Effector CD4-positive, alpha-beta T cell (primary cell): ENCODE measurements at regions not wholly inside any gene's neighbourhood (a gene's known extent, or its start where the extent isn't known, plus 50 kb on each side); places are given as distances from the start of the nearest gene placed in this dataset.

Source experiments
- DNase-seq: peaks from one replicate; pipeline ENCODE4 v3.0.0-alpha.2; 2020

DNA sequence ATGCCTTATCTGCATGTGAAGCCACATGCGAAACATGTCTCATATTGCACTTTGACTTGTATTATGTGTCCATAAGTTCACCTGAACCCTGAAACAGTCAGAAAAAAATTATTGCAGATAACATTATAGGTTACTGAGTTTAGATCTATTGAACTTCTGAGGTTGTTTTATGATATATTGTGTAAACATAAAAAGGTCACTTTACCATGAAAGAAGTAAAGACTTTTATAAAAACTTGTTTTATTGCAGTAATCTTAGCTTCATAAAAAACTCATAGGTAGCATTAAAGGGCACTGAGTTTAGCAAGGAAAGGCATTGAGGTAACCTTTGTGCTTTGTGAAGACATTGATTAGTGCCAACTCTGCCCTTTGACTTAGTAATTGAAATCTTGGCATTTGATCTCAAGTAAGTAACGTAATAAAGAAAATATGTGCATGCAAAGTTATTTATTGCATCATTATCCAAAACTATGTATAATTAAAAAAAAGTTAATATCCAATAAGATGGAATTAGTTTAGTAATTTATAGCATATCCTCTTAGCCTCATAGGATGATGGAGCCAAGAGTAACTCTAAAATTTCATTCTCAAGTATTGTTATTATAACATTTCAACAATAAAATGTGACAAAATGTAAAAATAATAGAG lies 313.3 kb upstream of the ATP2B1 start:
- no peak for DNase-seq

DNA sequence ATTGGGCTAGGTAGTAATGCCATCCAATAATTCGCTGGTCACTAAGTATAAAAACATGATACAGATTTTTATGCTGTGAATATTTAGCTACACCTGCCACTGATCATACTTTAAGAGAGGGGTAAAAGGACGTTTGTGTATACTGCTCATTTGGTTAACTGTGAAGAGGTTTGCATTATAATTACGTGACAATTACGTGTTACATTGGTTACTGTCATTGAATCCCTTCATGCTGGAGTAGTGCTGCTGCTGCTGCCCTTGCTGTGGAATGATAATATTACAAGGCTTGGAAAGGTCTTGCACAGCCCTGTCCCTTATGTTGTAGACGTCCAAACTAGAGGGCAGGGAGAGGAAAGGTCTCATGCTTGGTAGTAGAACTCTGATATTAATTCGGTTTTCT lies 312.2 kb upstream of the ATP2B1 start:
- DNase-seq, result no peak

DNA sequence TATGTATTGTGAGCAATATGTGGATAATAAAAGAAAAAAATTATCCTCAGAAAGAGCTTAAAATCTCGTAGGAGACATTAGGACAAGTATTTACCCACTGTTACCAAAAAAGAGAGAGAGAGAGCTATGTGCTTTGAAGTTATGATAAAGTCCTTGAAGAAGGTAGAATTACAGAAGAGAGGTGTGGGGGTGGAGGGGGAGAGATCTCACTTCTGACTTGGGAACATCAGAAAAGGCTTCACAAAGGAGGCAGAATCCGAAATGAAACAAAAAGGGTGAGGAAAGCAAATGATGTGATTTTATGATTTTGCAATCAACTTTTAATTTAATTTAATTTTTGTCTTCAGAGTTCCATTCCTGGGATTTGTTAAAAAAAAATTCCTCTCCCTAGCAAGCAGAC lies 311.8 kb upstream of the ATP2B1 start:
- DNase-seq, result no peak

DNA sequence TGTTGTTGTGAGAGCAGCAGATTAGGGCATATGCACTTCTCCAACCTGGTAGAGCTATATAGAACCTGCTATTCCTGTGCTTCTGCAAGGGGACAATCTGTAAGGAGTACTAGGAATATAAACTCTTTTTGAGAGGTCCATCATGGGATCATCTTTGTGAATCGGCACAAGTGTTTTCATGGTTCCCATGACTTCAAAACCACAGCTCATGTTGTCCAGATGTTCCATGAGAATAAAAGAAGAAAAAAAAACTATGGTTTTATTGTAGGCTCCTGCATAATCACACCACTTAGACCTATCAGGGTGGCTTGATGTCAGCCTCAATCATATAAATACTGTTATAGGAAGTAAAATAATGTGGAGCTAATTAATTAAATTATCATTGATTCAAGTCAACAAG lies 311.4 kb upstream of the ATP2B1 start:
- DNase-seq, result no peak

DNA sequence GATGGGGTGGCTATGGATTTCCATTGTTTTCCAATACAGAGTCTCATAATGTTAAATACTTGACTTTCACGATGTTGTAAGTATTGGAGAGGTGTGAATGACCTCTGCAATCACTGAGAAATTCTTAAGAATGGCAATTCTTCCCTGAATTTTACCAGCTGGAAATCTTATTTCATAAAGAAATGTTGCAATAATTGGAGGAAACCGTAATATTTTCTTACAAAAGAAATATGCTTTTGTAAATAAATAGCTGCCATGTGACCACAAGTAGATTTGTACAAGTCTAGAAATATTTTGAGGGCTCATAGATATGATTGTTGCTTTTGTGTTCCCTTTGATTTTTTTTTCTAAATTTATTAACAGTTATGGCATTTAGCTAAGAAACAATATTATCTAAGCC lies 308.7 kb upstream of the ATP2B1 start:
- no peak for DNase-seq

DNA sequence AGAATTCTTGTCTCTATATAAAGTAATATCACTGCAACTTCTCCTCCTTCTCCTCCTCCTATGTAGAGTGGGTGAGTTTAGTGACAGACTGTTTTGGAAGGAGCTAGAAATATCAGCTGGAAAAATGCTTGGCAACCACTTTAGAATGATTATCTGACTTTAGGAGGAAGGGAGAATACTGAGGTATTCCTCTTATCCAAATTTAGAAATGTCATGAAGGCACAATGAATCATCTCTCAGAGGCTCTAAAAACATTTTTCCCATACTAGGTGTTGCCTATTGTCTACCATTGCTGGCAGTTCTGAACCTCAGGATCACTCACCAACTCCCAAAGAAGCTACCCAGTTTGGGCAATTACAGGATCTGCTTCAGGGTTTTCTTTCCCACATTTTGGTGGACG lies 306.6 kb upstream of the ATP2B1 start:
- DNase-seq, result no peak

DNA sequence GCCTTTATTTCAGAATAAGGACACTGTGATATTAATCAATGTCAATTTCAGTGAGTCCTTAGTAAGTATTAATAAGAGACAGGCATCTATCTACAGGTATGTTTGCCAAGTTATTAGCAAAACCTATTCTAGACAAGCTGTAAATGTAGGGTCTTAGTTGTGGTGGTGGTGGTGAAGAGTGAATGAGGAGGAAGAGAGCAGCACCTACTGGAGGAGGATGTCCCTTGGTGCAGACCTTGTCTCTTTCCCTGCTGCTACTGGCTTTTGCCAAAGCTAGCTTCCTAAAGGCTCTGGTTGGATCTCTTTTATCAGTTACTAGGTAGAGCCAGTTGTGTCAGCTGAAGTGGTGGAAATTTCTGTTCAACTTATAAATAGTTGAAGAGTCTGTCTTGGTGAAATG lies 304.8 kb upstream of the ATP2B1 start:
- DNase-seq, result no peak

DNA sequence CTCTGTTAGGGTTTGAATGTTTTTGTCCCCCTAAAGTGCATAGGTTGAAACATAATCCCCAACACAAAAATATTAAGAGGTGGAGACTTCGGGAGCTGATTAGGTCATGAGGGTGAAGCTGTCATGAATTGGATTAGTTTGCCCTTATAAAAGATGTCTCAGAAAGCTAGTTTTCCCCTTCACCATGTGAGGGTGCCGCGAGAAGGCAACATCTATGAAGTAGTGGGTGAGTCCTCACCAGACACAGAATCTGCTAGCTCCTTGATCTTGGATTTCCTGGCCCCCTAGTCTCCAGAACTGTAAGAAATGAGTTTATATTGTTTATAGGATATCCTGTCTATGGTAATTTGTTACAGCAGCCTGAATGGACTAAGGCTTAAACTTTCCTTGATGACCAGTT lies 301.5 kb upstream of the ATP2B1 start:
- DNase-seq, result no peak

DNA sequence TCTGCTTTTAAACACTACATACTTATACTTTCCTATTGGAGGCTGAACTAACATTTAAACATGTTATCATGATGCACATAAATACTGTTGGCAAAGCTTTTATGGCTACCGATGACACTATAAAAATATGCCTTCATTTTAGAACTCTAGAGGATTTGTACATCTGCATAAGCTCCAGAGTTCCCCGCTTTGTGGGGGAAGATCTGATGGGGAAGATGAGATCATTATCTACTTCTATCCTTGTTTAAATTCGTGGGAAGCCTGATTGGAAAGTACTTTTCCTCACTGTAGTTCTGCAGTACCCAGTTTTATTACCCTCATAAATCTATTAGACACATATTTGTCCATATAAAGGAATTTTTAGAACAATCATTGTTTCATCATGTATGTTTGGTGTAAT lies 299.6 kb upstream of the ATP2B1 start:
- DNase-seq, result no peak

DNA sequence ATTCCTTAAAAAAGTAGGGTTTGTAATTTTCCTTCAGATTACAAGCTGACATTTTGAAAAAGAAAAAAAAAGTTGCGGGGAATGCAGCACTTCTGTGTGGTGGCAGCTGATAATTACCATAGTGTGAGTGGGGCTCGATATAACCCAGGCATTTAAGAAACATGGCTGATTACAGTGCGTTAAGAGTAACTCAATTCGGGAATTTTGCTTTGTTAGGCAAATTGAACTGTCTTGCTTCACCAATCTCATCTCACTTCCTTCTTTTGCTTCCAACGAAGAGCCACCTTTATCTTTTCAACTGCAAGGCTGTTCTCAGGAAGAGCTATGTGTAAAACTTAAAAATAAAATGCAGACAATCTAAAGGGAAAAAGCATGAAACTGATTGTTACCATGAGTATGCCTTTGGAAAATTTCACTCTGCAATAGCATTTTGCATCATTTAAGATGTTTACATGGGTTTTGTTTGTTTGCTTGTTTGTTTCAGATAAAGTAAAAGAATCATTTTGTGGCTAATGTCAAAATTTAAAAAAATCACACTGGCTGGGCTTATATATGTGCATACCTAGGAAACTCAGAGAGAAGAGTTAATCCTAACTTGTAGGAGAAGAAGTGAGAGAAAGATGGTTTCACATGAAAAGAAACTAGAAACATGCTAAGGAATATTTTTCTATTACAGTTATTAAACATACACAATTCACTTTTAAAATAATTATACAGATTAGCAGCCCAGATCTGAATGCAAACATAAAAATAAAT lies 295.9 kb upstream of the ATP2B1 start:
- DNase-seq, result no peak

DNA sequence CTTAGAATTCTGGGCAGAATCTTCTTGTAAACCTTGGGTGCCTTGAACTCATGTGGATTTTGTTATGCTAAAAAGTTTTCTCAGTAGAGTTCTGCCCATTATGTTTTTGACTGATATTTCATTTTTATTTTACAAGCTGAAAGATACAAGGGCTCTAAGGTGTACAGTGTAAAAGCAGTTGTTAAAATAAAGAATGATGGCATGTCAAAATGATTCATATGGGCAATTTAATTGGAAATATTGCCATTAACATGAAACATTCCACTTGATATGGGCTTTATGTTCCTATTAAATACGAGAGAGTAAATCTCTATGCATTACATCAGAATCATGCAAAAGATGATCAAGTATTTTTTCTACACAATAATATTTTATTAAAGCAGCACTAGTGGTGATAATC lies 295.1 kb upstream of the ATP2B1 start:
- no peak for DNase-seq

DNA sequence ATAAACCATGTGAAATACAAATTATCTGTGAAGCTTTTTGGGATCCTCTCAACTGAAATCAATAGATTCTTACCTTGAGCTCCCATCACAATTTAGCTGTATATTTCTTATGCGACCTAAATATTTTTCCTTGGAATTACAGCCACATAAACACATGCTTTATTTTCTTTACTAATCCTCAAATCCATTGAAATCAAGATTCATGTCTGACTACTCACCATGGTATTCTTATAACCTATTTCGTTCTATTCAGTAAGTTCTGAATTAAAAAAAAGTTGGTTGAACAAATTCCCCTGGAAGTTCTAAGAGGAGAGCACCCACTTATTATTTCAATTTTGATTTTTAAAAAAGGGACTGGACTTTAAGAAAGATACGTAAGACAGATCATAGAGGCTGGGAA lies 292.1 kb upstream of the ATP2B1 start:
- DNase-seq, result no peak

DNA sequence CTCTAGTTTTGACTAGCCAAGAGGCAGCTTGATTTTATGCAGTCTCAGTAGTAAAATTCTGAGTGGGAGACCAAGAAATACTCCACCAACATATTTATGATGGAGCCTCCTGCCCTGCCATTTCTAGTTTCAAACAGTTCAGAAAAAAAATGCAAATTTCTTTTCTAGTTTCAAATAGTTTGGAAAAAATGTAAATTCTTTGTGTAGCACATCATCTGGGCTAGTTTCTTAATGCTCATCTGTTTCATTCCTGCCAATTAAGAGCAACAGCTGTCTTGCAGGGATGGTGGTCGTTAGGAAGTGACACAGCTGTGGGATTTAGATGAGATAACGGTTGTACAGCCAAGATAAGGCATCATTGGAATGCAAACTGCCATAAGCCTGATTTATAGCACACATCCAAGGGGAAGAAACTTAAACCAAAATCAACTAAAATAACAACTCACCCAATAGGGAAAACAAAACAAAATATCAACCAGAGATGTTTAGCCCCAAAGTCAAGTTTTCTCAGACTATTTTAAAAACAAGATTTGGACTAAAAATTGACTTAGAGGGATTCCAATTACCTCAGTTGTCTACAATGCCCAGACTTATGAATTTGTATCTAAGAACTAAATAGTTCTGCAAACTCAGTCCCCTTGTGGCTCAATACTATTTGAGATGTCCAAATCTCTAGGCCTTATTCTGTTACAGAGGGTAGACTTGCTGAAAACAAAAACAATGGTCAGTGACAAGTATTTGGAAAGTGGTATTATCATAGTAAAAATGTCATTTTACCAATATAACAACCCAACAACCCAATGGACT lies 291.3 kb upstream of the ATP2B1 start:
- no peak for DNase-seq

DNA sequence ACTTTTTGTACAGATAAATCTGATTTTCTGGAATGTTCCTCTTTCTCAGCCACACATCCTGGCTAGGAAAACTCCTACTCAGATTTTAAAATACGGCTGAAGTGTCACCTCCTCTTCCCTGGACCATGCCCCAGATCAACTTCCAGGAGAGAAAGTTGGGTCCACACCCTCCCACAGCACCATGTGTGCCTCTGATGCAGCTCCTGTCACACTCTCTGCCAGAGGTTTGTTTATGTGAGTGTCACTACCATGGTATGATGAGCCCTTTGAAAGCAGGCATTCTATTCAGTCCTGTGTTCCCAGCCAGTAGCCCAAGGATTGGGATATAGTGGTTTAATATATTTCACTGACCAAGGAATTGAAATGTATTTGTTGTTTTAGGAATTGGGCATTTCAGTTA lies 287.2 kb upstream of the ATP2B1 start:
- no peak for DNase-seq

DNA sequence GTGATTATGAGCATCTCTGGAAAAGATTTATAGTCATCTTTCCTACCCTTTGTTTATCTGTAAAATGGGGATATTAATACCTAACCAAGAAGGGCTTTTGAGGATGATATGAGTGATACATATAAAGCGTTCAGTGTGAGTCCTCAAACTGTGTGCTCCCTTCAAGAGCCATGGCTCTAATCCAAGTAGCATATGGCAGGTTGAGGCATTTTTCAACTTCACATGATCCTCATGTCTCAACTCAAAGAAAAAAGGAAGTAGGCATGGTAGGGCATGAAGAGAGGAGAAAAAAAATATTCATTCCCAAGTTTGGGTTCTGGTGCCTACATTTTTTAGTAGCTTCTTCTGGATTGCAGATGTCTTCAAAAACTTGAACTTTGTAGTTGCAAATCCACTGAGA lies 286.3 kb upstream of the ATP2B1 start:
- no peak for DNase-seq

DNA sequence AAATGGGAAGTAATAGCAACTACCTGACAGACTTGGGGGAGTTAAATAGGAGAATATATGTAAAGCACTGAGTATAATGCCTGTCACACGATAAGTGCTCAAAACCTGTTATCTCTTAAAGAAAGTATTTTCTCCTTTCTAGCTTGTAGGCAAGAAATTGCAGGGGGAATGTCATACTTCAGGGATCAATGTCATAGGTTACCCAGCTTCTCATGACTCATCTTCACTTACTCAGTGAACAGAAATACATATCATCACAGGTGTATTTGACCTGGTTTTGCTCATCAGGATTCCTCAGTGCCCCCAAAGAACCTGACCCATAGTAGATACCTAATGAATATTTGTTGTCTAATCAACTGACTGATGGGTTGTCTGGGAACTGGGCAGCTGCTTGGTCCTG lies 285.0 kb upstream of the ATP2B1 start:
- no peak for DNase-seq

DNA sequence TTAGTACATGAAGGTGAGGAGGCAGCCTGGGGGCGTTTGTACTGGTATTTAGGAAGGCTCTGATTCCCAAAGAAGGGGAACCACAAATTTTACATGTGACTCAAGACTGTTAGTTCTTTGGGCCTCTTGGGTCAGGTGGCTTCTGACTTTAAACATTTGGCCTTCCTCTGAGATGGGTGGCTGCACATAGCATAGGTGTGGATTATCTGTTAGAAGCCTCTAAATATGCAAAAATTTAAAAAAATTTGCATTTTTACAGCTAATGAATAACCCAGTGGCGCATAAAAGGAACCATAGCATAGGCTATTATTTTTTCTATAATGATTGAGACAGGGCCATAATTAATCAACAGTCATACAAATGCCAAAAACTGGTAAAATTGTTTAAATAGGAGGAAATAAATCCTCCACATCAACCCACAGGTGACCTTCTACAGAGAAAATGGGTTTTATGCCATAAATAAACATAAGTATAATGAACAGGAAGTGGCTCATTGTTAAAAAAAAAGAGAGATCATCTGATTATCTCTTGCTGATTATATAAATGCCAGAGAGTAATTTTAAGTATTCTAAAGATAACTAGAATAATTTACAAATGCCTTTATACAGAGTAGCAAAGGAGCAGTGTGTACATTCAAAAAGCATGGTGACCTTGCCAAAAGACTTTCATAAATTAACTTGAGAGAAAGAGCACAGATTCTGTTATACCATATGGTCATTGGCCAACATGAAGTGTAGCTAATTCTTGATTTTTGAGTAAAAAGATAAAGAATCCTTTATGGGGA lies 284.2 kb upstream of the ATP2B1 start:
- no peak for DNase-seq

DNA sequence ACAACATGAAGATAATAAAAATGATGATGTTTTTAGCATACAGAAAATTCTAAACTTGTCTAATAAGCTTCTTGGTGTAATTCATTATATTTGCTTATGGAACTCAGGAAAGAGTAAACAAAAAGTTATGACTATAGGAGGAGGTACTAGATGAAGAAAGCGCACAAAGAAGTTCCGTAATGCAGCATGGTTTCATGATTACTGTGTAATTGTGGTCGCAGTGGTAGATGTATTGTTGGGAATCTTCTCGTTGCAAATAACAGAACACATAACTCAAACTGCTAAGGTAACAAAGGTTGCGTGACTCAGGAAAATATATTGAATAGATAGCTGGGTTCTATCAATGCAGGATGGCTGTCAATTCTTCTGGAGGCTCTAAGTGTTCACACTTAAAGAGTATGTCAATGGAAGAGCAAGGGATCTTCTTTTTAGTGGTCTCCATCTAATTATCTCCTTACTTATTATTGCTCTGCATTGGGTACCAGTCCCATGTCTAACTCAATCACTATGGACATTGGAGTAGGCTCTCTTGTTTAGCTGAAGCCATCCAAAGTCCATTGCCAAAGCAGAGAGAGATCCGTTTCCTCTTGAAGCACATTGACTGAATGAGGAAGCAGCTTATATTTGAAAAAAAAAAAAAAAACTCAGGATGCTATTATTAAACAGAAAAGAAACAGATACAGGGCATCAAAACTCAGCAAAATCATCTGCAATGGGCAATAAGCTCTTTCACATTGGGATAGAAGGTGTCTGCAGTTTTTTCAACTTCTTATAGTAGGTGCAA lies 283.4 kb upstream of the ATP2B1 start:
- no peak for DNase-seq

DNA sequence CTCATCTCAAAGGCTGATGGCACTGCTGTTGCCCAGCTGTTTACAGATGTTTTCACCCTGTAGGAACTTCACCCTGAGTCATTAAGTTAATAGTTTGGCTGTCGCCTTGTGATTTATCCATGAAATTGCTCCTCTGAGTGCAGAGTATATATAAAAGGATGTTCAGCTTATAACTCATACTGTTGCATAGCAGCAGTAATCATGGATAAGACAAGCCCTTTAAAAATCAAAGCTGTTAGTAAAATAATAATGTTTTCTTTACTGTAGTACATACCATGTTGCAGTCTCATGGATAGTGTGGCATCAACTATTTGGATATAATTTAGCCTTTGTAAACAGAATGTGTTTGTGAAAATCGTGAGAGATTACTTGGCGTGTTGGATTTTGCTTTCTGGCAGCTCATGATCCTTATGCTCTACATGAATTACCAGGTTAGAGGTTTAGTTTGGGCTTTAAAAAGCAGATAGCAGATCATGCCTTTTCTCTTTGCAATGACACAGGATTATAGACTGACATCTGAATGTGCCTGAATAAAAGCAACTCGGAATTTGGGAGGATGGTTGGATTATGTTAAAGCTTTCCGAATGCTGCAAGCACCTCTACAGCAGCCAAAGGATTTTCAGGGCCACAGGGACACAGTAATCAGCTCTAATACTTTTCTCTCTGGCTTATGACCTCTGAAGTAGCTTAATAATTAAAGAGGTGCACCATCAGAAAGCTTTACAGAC lies 279.7 kb upstream of the ATP2B1 start:
- no peak for DNase-seq

DNA sequence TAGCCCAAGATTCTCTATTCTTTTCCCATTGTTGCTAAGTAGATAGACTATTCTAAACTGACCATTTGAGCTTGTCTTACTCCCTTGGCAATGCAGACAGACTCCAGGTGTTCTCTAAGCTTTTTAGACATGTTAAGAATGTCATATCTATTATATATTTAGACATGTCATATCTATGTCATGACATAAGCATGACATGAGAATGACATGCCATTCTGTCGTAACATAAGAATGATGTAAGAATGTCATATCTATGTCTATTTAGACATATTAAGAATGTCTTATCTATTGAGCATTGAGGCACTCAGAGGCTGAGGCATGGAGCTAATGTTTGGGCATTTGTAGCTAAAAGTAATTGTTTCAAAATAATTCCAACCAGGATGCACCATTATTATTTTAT lies 277.3 kb upstream of the ATP2B1 start:
- DNase-seq, result no peak

DNA sequence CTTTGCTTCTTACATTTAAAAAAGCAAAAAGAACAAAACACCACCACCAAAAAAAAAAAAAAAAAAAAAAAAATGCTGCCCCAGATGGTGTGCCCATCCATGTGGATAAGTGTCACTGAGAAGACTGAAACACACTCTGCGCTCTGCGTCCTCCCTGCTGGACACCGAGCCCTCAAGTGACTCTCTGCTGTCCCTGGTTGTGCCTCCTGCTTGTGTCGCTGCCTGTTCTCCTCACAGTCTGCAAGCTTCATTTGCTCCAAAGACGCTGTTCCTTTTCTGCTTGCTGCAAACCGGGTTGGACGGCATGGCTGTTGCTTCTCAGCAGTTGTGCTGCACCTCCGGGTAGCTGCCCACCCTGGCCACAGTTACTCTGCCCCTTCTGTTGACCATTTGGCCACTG lies 276.2 kb upstream of the ATP2B1 start:
- DNase-seq, result no peak

DNA sequence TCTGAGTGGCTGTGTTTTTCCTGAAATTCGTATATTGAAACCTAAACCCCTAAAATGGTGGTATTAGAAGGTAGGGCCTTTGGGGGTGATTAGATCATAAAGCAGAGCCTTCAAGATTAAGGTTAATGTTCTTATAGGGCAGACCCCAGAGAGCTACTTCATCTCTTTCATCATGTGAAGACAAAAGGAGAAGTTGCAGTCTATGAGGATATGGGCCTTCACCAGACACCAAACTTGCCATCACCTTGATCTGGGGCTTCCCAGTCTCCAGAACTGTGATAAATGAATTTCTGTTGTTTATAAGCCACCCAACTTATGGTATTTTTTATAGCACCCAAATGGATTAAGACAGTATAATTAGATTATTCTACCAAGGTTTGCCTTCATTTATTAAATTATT lies 275.0 kb upstream of the ATP2B1 start:
- DNase-seq, result no peak
